D721Med (cell line): ENCODE measurements at regions not wholly inside any gene's neighbourhood (a gene's known extent, or its start where the extent isn't known, plus 50 kb on each side); places are given as distances from the start of the nearest gene placed in this dataset.

Experiments used
- DNase-seq: peaks from one replicate; pipeline ENCODE4 v3.0.0; 2011; ENCODE audit warnings: low spot score; ENCODE audit not compliant: insufficient read length
- FAIRE-seq: peaks from 2 replicates; lab custom pipeline; 2011; peaks lifted over from hg19 to GRCh38; lab: Jason Lieb, UNC
- CTCF ChIP-seq: IDR thresholded peaks from 2 replicates; pipeline ENCODE4 v1.5.1; 2012; ENCODE audit warnings: mild to moderate bottlenecking, control low read depth; ENCODE audit not compliant: insufficient read depth; ENCODE audit errors: missing control alignments

GRCh38 chr16:85350973-85351372 lies 238.7 kb upstream of the CIBAR2 start:
- no peak for FAIRE-seq
- no peak for TF ChIP-seq CTCF
- no peak for DNase-seq

- FAIRE-seq (no peak), DNase-seq (no peak)
- TF ChIP-seq CTCF: no peak
These were observed 240.7 kb upstream of the CIBAR2 start for GRCh38 chr16:85353013-85353412.

- FAIRE-seq (no peak), DNase-seq (no peak)
- TF ChIP-seq CTCF: no peak
These were observed 241.8 kb upstream of the CIBAR2 start for GRCh38 chr16:85353839-85354685.

- no peak for FAIRE-seq
- DNase-seq: no peak
- TF ChIP-seq CTCF: no peak
These were observed 242.6 kb upstream of the CIBAR2 start for GRCh38 chr16:85354686-85355514.

GRCh38 chr16:85355515-85355837 lies 243.2 kb upstream of the CIBAR2 start:
- DNase-seq (no peak), FAIRE-seq (no peak)
- no peak for TF ChIP-seq CTCF

GRCh38 chr16:85356157-85356556 lies 243.9 kb upstream of the CIBAR2 start:
- no peak for TF ChIP-seq CTCF
- DNase-seq (no peak), FAIRE-seq (no peak)
